ENCODE measurements at regions not wholly inside any gene's neighbourhood (a gene's known extent, or its start where the extent isn't known, plus 50 kb on each side); places are given as distances from the start of the nearest gene placed in this dataset.

DNA sequence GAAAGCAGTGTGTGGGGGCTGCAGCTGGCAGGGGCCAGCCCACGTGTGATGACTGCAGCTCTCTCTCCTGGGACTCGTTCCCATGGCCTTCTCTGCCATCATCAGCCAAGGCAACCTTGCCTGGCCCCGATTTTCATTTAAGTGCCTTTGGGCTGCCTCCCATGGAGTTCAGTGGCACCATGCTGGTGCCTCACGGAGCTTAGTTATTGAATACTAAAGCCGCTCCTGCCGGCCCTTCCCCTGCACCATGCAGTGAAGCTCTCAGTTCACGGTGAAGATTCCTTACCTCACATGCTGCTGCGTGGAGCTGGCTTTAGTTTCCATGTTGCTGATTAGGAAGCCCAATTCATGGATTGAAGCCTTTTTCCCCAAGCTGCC, 141.5 kb upstream of the EEPD1 start:
- no peak for DNase-seq

DNA sequence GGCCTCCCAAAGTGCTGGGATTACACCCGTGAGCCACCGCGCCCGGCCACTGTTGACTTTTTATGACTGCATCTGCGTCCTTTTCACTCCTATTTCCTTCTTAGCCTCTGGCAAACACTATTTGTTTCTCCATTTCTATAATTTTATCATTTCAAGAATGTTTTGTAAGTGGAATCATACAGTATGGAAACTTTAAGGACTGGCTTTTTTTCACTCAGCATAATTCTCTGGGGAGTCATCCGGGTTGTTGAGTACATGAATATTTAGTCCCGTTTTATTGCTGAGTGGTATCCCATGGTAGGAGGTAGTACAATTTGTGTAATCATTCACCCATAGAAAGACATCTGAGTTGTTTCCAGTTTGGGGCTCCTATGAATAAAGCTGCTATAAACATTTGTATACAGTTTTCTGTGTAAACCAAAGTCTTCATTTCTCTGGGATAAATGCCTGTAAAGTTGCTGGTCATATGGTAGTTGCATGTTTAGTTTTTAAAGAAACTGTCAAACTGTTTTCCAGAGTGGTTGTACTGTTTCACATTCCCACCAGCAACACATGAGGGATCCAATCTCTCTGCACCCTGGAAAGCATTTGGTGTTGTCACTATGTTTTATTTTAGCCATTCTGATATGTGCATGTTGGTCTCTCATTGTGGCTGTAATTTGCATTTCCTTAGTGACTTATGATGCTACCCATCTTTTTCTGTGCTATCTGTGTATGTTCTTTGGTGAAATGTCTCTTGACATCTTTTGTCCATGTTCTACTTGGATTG, 139.6 kb upstream of the EEPD1 start:
- no peak for DNase-seq

DNA sequence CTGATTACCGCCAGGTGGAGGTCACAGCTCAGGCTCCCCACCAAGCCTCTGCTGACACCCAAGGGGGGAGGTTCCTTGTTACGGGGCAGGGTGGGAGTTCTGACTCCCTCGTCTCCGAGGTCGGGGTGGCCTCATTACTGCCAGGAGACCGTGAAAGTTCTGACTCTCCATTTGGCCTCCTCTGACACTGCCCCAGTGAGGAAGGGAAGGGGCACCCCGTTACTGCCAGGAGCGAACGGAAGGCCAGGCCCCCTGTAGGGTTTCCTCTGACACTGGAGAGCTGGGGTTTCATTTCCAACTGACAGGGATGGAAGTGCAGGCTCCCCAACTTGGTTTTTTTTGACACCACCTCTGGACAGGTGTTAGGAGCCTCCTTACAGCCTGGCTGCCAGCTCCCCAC, 138.1 kb upstream of the EEPD1 start:
- DNase-seq = no peak

DNA sequence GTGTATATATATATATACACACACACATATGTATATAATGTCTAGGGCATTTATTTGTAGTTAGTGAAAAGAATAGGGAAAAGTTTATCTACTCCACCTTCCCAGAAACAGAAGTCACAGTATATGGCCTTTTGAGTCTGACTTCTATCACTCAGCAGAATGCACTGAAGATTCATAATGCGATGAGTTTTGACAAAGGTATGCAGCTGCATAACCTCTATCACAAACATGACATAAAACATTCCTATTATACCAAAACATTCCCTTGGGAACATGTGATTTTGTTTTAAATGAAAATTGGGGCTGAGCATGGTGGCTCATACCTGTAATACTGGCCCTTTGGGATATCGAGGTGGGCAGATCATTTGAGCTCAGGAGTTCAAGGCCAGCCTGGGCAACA, 137.3 kb upstream of the EEPD1 start:
- DNase-seq = no peak

DNA sequence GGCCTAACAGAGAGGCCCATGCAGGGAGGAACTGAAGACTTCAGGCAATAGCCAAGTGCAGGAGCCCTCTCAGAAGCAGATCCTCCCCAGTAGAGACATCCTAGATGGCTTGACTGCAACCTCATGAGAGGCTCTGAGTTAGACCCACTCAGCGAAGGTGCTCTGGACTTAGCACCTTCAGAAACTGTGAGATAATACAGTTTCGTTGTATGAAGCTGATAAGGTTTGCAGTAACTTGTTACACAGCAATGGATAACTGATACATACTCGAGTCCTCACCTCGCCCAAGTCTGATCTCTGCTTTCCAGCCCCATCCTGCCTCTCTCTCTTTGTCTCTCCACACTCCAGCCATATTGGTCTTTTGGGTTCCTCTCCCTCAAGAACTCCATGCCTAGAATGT, 136.4 kb upstream of the EEPD1 start:
- no peak for DNase-seq

DNA sequence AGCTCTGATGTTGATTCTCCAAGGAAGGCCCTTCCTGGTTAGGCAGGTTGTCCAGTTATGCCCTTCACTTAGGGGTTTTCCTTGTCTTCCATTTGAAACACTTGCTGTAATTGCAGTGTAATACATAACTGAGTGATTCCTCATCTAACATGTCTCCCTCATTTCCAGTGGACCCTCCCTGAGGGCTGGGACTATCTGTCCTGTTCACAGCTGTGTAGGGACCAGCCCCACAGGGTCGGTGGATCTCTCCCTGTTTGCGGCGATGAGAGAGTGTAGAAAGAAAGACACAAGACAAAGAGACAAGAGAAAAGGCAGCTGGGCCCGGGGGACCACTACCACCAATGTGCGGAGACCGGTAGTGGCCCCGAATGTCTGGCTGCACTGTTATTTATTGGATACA, 135.9 kb upstream of the EEPD1 start:
- no peak for DNase-seq

DNA sequence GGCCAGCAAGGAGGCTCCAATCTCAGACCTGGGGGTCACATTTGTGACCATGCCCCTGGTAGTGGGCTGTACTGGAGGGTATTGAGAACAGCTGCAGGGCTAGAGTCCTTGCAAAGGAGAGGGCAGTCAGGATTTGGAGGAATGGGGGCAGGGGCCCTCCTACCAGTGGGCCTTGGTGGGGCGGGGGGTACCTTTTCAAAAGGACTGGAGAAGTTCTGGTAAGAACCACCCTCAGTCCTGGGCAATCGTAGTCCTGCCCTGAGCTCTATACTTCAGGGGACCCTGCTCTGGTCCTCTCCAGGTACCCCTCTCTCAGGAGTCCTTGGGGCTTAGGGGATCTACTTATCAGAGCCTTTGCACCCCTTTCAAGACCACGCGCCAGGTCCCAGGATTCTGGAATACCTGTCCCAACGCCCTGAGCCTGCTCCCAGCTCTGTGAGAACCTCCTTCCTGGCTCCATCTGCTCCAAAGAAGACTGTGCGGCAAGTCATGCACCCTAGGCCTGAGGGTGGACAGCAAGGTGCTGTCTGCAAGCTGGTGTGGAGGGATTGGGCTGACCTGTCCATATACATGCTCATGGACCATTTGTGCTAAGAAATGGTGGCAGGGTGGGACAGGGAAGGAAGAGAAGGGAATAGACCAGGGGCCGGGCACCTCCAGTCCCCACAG, 134.1 kb upstream of the EEPD1 start:
- DNase-seq = no peak

DNA sequence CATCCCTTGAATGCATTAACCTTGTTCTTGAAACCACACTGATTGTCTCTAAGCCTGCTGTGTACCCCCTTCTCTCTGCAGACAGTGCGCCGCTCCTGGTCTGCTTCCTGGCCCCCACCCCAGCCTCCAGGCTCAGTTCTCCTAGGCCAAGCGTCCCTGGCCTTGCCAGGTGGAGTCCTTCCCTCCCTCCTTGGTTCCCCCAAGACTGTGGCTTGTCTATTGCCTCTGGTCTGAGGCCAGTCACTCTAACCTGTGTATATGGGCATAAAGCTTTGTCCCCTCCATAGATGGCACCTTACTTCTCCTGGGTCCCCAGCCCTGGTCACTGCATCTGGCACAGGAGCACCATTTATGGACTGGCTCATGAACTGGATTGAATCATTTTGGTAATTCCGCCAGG, 133.5 kb upstream of the EEPD1 start:
- no peak for DNase-seq

DNA sequence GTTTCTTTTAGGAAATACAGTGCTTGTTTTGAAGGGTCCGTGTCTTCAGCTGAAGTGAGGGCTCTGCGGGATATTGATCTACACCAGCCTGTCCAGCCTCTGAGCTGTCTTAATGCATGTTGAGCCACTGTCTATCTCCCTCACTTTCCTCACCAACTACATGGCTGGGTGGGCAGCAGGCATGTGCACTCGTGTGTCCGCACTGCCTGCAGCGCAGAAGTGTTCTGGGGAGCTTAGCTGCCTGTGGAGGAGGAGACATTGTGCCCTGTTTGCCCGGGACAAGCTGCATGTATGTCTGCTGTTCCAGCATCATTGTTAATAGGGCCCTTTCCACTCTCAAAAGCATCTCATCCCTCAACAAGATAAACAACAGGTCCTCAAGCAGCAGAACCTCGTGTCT, 133.1 kb upstream of the EEPD1 start:
- DNase-seq = no peak

DNA sequence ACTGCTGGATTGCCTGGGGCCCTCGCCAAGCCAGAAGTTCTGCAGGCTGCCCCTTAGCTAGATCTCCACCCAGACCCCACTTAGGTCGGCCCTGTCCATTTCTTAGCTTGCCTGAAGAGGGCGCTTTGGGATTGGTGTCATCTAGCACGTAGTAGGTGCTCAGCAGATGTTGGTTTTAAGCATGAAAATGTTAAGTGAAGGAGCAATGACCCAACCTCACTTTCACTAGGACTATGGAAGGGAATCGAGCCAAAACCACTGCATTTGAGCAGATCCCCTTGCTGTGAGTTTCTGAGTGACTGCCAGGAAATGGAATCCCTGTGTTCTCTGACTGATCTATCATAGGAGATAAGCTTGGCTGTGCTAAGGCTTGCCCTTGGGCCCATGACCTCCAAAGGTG, 131.7 kb upstream of the EEPD1 start:
- no peak for DNase-seq

DNA sequence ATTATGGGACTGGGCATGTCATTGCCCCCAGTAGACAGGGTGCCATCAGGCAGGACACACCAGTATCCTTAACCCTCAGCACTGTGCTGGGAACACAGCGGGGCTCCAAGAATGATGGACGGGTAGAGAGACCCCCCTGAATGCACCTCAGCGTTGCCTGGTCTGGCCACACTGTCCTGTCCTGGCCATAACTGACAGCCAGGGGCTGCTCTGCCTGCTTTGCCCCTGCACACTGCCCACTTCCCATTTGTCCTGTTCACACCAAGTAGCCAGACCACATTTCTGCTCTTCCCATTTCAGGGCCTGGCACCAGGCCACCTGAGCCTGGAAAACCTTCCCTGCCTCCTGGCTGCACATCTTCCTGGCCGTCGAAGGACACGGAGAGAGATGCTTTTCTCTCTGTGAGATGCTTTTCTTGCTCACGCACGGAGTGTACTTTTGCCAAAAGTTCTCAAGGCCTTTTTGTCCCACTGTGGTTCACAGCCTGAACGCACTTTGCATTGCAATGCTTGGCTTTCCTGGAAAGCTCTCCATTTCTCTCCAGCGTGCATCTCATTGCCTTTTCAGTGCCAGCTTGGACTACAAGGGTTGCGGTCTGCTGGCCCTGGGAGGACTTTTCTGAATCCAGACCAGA, 131.0 kb upstream of the EEPD1 start:
- no peak for DNase-seq

DNA sequence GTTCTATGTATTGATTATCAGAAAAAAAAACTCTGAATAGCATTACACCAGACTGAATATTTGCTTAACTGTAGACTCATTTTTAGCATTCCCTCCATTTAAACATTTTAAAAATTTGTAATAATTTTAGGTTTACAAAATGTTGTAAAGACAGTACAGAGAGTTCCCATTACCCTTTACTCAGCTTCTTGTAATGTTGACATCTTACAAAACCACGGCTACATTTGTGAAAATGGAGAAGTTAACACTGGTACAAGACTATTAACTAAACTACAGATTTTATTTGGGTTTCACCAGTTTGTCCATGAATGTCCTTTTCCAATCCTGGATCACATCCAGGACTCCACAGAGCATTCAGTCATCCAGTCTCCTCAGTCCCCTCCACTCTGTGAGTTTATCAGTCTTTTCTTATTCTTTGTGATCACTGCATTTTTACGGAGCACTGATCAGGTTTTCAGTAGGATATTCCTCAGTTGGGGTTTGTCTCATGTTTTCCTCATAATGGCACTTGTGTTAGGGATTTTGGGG, 130.0 kb upstream of the EEPD1 start:
- no peak for DNase-seq

DNA sequence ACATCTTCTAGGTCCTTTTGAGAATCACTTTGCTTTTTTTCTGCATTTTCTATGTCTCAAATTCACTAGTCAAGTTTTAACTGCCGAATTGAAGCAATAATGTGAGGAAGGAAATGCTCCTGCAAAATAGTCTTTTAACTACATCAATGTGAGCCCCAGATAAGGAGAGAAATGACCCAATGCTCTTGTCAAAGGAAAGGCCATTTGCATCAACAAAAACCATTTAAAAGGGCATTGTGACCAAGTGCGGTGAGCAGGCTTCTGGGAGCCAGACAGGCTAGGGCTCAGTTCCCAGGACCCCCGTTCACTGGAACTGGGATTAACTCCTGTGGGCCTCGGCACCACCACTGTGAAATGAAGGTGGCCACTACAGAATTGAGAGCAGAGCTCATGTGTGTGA, 127.9 kb upstream of the EEPD1 start:
- DNase-seq = no peak

DNA sequence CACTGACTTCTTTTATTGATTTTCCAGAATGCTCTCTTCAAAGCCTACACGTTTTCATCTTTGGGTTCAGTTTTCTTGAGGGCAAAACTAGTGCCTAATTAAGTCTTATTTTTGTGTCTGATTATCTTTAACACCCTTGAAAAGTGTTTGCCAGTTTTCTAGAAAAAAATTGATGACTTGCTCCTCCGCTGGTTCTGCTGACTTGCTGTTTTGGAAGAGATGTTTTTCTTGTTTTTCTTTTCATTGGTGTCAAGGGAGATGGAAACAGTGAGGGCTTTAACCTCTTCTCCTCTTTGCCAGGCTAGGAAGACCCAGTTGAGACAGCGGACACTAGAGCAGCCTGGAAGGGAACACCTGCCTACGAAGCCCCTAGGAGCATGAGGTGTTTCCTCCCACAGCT, 123.7 kb upstream of the EEPD1 start:
- no peak for DNase-seq

DNA sequence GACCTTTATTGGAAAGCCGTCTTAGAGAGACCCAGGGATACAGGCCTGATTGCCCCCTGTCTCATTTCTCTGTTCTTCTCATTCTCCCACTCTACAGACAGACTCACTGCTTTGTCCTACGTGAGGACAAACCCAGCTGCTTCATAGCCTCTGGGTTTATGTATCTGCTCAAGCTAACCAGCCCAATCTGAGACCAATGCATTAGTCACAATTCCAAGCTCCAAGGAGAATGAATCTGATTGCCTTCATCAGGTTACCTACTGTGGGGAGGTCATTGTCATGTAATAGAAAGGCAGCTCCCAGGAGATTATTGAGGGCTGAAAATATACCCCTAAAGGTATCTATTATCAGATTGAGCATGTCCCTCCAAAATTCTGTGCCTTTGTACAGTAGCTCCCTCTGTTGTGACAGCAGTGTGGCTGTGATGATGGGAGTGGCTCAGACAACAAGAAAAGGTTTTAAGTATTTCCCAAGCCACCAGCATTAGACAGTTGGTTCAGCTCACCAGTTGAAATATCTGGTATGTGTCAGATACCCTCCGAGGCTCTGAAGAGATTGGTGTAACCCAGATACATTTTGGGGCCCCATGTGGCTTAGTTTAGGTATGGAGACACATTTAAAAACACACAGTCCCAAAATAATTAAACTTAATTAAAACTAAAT, 123.1 kb upstream of the EEPD1 start:
- DNase-seq = no peak

DNA sequence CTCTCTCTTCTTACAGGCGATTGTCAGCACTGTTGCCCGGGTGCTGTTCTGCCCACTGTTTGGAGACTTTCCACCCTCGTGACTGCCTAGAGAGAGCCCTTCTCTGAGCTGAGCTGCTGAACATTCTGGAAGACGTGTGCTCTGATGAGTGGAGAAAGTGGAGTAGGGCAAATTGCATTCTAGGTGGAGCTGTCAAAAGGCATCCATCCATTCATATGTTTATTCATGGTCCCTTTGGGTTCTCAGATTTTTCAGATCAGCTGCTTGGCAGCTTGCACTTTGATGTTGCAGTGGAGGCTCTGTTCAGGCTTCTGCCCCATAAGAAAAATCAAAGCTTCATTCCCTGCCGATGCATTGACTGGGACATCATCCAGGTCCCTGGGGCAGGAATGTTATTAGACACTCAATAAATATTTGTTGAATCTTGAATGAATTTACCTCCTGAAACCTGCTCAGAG, 120.7 kb upstream of the EEPD1 start:
- DNase-seq = no peak

DNA sequence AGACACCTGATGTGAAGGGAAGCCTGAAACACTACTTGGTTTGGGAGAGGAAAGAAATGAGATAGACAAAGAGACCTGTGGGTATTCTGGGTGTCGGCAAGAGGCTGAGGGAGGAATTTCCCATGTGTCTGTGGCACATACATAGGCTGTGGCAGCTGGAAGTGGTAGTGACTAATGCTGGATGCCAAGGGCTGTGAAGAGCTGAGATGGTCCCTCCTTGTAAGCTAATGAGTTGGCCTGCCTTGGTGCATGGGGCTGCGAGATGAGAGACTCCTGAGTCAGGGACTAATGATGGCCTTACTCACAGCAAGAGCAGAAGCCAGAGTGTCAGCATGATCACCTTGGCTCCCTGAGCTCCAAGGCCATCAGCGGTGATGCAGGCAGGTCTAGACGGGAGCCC, 119.0 kb upstream of the EEPD1 start:
- DNase-seq = no peak

DNA sequence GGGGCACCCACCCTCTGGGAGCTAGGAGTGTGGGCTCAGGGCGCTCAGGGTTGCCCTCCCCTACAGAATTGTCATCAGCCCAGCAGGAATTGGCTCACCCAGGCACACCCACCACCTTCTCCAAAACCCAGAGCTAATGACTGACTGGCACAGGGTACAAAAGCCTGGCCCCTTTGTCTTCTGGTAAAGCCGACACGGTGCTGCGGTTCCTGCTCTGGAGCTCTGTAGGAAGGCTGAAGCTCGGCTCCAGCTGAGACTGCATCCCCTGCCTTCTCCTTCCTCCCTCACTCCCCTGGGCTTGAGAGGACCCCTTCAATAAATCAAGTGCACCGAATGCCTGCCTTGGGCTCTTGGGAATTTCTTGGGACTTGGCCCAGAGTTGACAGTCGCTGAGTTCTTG, 117.9 kb upstream of the EEPD1 start:
- DNase-seq = no peak

DNA sequence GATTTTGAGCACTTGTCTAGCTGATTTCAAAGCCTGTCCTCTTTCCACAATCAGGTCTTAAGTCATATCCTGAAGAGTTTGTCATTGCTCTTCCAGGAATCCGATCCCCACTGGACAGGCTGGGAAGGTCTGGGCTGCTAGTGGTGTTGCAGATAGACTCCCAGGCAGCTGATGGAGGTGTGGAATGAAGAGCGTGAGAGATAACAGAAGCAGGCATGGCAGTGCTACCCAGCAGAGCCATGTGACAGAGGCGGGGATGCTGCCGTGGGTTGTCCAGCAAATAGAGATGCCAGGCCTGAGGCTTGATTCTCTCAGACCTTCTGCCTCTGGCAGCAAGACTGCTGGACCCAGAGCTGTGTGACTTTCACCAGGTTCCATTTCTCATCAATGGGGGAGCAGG, 116.5 kb upstream of the EEPD1 start:
- DNase-seq = no peak

DNA sequence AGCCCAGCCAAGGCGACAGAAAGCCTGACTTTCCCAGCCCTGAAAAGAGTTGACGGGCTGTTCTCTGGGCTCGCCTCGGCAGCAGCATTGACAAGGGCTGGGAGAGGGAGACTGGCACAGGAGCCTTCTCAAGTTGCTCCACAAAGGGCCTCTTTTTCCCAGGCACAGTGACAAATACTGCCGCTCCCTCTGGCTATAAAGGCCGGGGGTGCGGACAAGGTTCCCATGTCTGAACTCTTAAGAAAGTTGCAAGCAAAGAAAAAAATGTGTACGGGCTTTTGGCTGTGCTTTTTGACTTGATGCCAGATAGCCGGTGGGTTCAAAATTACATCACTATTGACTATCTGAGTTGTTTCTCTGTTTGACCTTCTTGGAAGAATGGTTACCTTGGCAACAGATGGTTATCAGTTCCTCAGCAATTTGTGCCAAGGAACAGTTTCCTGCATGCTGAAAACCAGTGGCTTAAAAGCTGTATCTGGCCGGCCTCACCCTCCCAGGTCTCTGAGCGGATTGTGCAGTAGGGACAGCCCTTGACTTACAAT, 115.9 kb upstream of the EEPD1 start:
- no peak for DNase-seq

DNA sequence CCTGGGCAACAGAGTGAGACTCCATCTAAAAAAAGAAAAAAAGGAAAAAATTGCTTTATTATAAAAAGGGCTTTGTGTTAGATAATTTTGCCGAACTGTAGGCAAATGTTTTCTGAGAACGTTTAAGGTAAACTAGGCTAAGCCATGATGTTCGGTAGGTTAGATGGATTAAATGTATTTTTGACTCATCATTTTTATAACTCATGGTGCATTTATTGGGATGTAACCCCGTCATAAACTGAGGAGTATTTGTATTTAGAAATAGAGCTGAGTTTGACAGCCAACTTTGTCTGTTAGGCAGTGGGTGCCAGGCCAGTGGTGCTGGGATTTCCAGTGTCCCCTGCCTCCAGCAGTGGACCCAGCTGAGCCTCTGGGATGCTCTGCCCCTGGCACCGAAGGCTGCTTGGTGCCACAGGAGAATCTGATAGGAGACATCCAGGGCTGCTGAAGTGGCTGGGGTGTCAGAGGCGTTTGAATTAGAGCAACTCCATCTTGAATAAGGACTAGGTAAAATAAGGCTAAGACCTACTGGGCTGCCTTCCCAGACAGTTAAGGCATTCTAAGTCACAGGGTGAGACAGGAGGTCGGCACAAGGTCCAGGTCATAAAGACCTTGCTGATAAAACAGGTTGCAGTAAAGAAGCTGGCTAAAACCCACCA, 114.9 kb upstream of the EEPD1 start:
- DNase-seq = no peak

DNA sequence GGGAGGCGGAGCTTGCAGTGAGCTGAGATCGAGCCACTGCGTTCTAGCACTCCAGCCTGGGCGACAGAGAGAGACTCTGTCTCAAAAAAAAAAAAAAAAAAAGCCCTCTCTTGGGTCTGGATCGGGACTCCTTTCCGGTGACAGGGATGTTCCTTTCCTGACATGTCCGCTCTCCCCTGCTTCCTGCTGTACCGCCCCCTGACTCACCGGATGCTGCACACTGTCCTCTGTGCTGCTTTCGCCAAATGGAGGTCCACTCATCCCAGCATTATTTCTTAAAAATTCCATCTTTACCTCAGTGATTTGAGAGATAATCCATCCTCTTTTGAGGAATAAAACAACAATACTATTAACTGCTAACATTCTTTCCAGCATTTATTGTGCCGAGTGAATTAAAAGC, 113.8 kb upstream of the EEPD1 start:
- DNase-seq = no peak

DNA sequence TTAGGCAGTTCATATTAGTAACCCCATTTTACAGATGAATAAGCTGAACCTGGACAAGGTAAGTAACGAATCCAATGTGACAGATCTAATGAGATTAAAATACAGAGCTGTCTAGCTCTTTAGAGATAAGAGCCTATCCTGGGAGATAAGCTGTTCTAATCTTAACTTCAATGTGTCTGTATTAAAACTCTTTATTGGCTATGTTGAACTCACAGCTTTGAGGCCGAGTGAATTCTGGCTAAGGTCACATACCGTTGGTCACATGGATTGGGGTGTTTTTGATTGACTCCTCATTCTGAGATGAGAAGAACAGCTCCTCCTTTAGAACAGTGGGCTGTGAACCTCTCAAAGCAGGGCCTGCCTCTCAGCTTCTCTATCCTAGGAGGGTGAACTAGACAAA, 113.4 kb upstream of the EEPD1 start:
- DNase-seq = no peak
